ENCODE measurements at regions not wholly inside any gene's neighbourhood (a gene's known extent, or its start where the extent isn't known, plus 50 kb on each side); places are given as distances from the start of the nearest gene placed in this dataset.

GRCh38 chr12:11569716-11570115, 79.8 kb upstream of the ETV6 start:
- TF ChIP-seq YY1 (IDR thresholded peaks at IDR 0.05; ENCODE audit: low read depth) (no peak), NFIC (IDR thresholded peaks at IDR 0.05) (no peak), FOXM1 (IDR thresholded peaks at IDR 0.05; ENCODE audit: borderline replicate concordance, low read depth) (no peak), RAD21 (IDR thresholded peaks at IDR 0.05; ENCODE audit: low read depth) (no peak), TEAD4 (IDR thresholded peaks at IDR 0.05) (no peak), MAX (IDR thresholded peaks at IDR 0.05) (no peak), TAF1 (IDR thresholded peaks at IDR 0.05; ENCODE audit: low read depth) (no peak), REST (IDR thresholded peaks at IDR 0.05; ENCODE audit: low read depth) (no peak), CREB1 (IDR thresholded peaks at IDR 0.05; ENCODE audit: low read depth) (no peak), CEBPB (IDR thresholded peaks at IDR 0.05) (no peak), EGR1 (IDR thresholded peaks at IDR 0.05) (no peak), EP300 (IDR thresholded peaks at IDR 0.05; ENCODE audit: borderline replicate concordance) (no peak), TCF12 (IDR thresholded peaks at IDR 0.05; ENCODE audit: low read depth) (no peak)

Measured in Ishikawa (cell line).